GM21786 (cell line): ENCODE measurements at regions not wholly inside any gene's neighbourhood (a gene's known extent, or its start where the extent isn't known, plus 50 kb on each side); places are given as distances from the start of the nearest gene placed in this dataset.

Experiments
- ATAC-seq: cut with Tn5 transposase; IDR thresholded peaks from one replicate; pipeline ENCODE4 v1.9.1; 2021; ENCODE audit not compliant: unreplicated experiment

DNA sequence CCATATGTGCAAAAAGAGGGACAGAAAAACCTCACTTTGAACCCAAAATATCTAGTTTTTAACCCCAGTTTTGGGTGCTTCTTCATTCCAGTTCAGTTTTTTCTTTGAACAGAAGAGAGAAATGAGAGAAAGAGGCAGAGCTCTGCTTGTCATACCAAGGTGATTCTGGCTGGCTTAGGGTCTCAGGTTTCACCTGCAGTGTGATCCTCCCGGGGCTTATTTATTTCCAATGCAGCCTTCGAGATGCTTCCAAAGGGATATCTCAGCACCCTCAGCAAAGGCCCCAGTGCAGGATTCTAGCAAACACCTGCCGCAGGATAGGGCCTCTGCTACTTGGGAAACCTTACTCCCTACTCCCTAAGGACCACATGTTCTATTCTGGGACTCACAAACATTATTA lies 131.3 kb downstream of the WDR11 start:
- no peak for ATAC-seq

- ATAC-seq = no peak
Observed at GRCh38 chr10:120983721-120984120, 132.6 kb downstream of the WDR11 start.

- ATAC-seq = no peak
Observed at GRCh38 chr10:120984221-120984620, 133.1 kb downstream of the WDR11 start.

DNA sequence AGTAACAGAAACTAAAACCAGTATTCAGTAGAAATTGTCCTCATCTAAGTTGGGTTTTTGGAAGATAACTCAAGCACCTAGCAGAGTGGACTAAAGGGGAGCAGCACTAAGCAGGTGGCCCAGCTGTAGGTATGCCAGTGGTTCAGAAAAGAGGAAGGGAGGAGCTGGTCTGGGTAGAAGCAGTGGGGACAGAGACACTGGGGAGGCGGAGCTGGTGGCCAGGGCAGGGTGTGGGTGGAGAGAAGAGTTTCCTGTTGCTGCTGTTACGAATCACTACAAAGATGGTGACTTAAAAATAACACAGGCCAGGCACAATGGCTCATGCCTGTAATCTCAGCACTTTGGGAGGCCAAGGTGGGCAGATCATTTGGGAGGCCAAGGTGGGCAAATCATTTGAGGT lies 136.2 kb downstream of the WDR11 start:
- no peak for ATAC-seq

DNA sequence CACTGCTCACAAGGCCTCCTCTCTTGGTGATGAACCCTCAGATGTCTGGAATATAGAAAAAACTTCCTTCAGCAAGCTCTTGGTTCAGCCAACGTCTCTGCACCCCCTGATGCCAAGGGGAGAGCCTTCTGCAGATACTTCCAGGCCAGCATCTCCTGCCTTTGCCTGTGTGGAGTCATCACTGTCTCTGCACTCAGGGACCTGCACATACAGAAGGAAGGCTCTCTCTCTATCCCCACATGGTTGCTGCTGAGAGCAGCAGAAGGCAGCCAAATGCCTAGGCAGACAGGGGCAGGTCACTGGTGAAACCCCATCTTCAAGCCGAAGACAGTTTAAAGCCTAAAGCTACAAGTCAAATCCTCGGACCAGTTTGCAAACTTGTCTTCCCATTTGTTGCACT lies 137.6 kb downstream of the WDR11 start:
- ATAC-seq = no peak

DNA sequence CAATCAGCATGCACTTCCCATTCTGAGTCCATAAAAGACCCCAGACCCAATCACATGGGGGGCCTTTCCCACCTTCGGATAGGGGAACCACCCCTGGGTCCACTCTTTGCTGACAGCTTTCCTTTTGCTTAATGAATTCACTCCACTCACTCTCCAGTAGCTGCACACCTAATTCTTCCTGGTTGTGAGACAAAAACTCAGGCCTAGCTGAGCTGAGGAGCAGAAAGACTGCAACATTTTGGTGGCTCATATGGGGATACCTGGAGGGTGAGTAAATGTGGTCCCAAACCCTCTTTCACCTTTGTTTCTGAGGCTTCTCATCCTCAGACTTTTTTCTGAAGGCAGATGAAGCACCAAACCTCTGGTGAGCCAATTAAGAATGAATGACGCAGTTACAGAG lies 138.1 kb downstream of the WDR11 start:
- ATAC-seq = no peak

- ATAC-seq = no peak
Observed at GRCh38 chr10:120989996-120990598, 138.9 kb downstream of the WDR11 start.

- no peak for ATAC-seq
Observed at GRCh38 chr10:120990831-120991230, 139.7 kb downstream of the WDR11 start.

- no peak for ATAC-seq
Observed at GRCh38 chr10:120993089-120993488, 141.9 kb downstream of the WDR11 start.

DNA sequence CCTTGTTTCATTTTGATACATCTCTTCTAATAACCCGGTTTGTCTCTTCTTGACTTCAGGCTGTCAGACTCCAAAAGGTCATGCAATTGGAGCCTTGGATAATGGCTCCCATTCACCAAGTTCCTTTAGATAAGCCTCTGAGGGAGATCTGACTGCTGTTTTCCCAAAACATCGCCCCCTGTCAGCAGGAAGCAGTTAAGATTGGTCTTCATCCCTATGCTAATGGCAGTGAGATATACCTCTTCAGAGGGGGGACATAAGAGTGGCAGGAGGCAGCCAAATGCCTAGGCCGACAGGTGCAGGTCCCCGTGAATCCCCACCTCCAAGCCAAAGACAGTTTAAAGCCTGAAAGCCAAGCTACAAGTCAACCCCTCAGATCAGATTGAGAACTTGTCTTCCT lies 144.6 kb downstream of the WDR11 start:
- no peak for ATAC-seq

DNA sequence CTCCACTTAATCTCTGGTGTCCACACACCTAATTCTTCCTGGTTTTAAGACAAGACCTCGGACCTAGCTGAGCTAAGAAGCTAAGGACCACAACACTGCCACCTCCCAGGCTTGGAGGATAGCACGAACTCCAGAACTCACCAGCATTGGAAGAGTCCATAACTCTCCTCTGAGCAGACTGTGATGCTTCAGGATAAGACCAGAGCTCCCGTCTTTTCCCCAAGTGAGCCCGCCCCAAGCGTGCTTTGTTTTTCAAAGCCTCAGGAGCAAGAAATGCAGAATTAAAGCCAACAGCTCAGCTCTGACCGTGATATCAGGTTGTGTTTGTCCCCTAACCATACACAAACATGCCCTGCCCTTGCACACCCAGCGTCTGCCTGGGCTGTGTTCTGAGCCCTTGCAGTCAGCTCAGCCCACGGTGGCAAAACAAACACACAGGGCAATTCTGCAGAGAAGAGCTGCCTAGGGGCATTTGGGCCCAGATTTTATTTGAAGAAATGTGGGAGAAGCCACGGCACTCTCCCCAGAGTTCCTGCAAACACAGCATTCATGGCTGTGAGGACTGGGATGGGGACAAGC lies 145.4 kb downstream of the WDR11 start:
- ATAC-seq = no peak

- no peak for ATAC-seq
Observed at GRCh38 chr10:120997313-120997712, 146.2 kb downstream of the WDR11 start.

DNA sequence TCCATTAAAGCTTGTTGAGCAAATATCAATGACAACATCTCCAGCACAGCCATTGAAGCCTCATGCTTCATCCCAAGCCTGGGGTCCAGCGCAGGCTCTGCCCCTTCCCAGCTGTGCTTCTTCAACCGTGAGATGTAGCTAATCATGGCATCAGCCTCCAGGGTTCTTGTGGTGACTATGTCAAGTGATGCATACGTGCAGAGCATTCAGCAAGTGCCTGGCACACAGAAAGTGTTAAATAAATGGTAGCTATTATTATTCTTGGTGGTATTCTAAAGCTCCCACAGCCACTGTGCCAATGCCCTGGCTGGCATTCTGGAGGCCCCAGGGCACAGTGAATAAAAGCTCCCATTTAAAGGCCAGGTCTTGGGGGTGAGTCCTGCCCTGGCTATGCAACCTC lies 146.6 kb downstream of the WDR11 start:
- no peak for ATAC-seq

GRCh38 chr10:120998251-120998650 lies 147.1 kb downstream of the WDR11 start:
- ATAC-seq = no peak

GRCh38 chr10:120998782-120999285 lies 147.7 kb downstream of the WDR11 start:
- no peak for ATAC-seq

- no peak for ATAC-seq
Observed at GRCh38 chr10:120999868-121000267, 148.7 kb downstream of the WDR11 start.

GRCh38 chr10:121002586-121003205 lies 151.5 kb downstream of the WDR11 start:
- ATAC-seq = no peak

- no peak for ATAC-seq
Observed at GRCh38 chr10:121005948-121006587, 154.9 kb downstream of the WDR11 start.

DNA sequence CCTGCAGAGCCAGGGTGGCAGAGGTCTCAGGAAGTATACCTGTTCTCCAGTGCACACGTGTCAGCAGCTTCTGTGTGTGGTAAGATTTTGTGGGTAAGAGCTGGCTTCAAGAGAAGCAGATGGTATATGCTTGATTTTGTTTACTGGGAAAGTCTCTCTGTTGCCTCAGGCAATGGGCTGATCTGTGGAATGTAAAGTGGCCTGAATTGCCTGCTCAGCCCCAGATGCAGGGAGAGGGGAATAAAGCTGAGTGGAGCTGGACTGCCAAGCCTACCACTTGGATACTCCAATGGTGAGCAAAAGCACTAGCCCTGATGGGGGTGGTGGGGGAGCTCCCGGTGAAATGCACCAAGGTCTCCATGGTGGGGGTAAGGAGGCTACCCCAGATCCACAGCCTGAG lies 156.1 kb downstream of the WDR11 start:
- ATAC-seq = no peak

DNA sequence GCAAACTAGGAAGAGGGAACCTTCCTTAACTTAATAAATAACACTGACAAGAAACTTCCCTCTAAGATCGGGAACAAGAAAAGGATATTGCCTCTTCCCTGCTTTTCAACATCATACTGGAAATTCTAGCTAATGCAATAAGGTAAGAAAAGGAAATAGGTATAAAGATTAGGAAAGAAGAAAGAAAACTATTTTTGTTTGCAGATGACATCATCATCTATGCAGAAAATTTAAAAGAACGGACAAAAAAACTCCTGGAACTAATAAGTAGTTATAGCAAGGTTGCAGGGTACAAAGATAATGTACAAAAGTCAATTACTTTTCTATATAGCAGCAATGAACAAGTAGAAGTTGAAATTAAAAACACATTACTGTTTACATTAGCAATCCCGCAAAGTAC lies 164.8 kb downstream of the WDR11 start:
- ATAC-seq = no peak

DNA sequence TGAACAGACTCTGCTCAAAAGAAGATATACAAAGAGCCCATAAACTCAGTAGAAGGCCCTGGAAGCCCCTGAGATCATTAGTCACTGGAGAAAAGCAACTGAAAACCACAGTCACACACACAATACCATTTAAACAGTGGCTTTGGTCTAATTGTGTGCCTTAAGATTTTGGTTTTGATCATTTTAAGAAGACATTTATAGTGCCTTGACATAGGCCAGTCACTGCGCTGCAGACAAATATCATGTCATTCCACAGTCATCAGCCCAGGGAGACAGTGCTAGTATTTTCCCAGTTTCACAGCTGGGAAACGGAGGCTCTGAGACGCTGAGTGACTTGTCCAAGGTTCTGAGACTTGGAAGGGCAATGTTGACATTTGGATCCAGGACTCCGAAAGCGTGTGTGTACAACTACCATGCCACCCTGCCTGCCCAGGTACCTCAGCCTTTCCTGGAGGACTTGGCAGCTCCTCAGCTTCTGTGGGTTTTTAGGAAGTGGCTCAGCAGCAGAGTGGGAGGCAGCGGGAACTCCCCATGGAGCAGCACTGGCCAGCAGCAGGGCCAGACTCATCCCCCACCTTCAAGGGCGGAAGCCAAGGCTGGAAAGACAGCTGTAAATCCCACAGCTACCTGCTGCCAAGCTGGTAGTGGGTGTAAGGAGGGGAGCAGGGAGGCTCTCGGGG lies 173.9 kb downstream of the WDR11 start:
- no peak for ATAC-seq

GRCh38 chr10:121025731-121026130 lies 174.6 kb downstream of the WDR11 start:
- ATAC-seq = no peak
